T-helper 17 cell (primary cell): ENCODE measurements at regions not wholly inside any gene's neighbourhood (a gene's known extent, or its start where the extent isn't known, plus 50 kb on each side); places are given as distances from the start of the nearest gene placed in this dataset.
A peak's percentile ranks its signal among the peaks of the same experiment; 100 is the strongest.
"Not testable (repeated sequence)": the region's sequence is repeated elsewhere in the genome, so short reads cannot be mapped to it uniquely, and the experiment has no call there.

Experiments used
- ATAC-seq: fragments of 150-1000 bp; cut with Tn5 transposase; 2 replicates; pipeline ENCODE4 v1.10.0; 2021; ENCODE audit warnings: mild to moderate bottlenecking, moderate library complexity
- DNase-seq, 3 donors: peaks; one replicate each; pipeline versions ENCODE4 v3.0.0 to v3.0.0-alpha.2; 2020 to 2021
- H3K9me3 ChIP-seq: one replicate; pipeline ENCODE4 v1.7.0; 2013; ENCODE audit warnings: low read length, mild to moderate bottlenecking; ENCODE audit not compliant: control insufficient read depth, poor library complexity, severe bottlenecking
- H3K27ac Mint-ChIP-seq: one replicate; pipeline ENCODE4 v1.8.0; 2022; ENCODE audit warnings: mild to moderate bottlenecking, moderate library complexity, mixed read lengths
- H3K27me3 Mint-ChIP-seq: one replicate; pipeline ENCODE4 v1.8.0; 2022; ENCODE audit warnings: mixed read lengths
- H3K36me3 Mint-ChIP-seq: one replicate; pipeline ENCODE4 v1.8.0; 2022; ENCODE audit warnings: low read depth, mixed read lengths
- H3K4me1 Mint-ChIP-seq: one replicate; pipeline ENCODE4 v1.8.0; 2022; ENCODE audit warnings: mild to moderate bottlenecking, mixed read lengths
- H3K4me3 Mint-ChIP-seq: one replicate; pipeline ENCODE4 v1.8.0; 2022; ENCODE audit warnings: mild to moderate bottlenecking, moderate library complexity, mixed read lengths

DNA sequence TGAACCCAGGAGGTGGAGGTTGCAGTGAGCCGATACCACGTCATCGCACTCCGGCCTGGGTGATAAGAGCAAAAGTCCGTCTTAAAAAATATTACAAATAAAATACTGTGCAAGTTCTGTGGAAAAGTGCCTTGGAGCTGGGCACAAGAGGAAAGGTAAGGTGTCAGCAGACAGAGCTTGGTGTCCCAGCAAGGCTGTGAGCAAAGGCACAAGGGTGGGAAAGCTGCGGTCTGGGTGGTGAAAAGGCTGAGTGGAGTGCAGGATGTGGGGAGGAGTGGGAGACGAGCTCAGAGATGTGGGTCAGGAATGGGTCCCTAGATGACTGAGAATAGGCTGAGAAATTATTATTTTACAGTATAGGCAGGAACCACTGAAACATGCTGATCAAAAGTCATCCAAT, 150.6 kb downstream of the RHOU start:
- Mint-ChIP-seq H3K36me3 (no peaks in the 10 kb centered on the region), H3K27me3 (peaks cover 4% of the 10 kb centered on the region), H3K4me1 (peaks cover 16% of the 10 kb centered on the region), H3K27ac (no peak overlapping the region), H3K4me3 (no peak overlapping the region)
- H3K9me3 ChIP-seq, result no peaks in the 10 kb centered on the region
- DNase-seq, result no peak
- no peak for ATAC-seq

DNA sequence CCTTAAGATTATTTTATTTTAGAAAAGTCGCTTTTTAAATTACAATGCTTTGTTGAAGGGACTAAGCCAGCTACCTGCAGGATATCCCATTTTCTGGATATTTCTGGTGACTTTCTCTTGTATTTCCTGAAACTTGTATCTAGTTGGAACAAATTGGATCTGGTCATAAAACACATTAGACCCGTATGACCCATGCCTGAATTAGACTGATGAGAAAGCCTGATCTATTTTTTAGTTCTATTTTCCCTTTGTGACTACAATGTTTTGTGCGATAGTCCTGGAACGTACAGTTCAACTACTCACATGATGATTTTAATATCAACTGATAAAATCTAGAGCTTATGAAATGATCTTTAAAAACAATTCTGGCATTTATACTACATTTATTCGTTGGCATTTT, 151.8 kb downstream of the RHOU start:
- Mint-ChIP-seq H3K36me3 (no peaks in the 10 kb centered on the region), H3K27me3 (peaks cover 4% of the 10 kb centered on the region), H3K27ac (no peak overlapping the region), H3K4me3 (no peak overlapping the region), H3K4me1 (peaks cover 19% of the 10 kb centered on the region)
- no peaks in the 10 kb centered on the region for H3K9me3 ChIP-seq
- ATAC-seq, result no peak
- no peak for DNase-seq

DNA sequence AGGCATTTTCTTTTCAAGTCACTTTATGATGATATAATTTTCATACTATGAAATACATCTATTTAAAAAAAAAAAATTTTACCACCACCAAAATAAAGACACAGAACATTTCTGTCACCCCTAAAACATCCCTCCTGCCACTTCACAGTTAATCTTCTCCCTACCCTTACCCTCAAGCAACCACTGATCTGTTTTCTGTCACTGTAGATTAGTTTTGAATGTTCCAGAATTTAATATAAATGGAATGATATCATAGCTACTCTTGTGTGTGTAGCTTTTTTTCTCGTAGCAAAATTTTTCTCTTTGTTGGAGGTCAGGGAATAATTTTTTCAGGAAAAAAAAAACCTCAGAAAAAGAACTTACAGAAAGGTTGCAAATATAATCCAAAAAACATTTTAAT, 152.7 kb downstream of the RHOU start:
- H3K27me3 Mint-ChIP-seq, result no peaks in the 10 kb centered on the region
- ATAC-seq, result no peak
- peaks cover 19% of the 10 kb centered on the region for H3K4me1 Mint-ChIP-seq
- H3K4me3 Mint-ChIP-seq, result no peak overlapping the region
- DNase-seq, result no peak
- no peak overlapping the region for H3K27ac Mint-ChIP-seq
- H3K9me3 ChIP-seq, result no peaks in the 10 kb centered on the region
- H3K36me3 Mint-ChIP-seq, result no peaks in the 10 kb centered on the region

DNA sequence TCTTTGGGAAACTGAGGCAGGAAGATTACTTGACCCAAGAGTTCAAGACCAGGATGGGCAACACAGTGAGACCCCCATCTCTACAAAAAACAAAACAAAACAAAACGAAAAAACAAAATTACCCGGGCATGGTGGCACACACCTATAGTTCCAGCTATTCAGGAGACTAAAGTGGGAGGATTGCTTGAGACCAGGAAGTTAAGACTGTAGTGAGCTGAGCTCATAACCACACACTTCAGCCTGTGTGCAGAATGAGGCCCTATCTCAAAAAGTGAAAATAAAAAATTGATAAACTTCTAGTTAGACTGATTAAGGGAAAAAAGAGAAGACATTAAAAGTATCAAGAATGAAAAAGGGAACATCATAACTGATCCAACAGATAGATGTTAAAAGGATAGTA, 154.0 kb downstream of the RHOU start:
- Mint-ChIP-seq H3K4me1 (peaks cover 19% of the 10 kb centered on the region), H3K27me3 (peaks cover under 1% of the 10 kb centered on the region), H3K36me3 (no peaks in the 10 kb centered on the region), H3K4me3 (no peak overlapping the region), H3K27ac (no peak overlapping the region)
- no peak for DNase-seq
- no peaks in the 10 kb centered on the region for H3K9me3 ChIP-seq
- no peak for ATAC-seq

DNA sequence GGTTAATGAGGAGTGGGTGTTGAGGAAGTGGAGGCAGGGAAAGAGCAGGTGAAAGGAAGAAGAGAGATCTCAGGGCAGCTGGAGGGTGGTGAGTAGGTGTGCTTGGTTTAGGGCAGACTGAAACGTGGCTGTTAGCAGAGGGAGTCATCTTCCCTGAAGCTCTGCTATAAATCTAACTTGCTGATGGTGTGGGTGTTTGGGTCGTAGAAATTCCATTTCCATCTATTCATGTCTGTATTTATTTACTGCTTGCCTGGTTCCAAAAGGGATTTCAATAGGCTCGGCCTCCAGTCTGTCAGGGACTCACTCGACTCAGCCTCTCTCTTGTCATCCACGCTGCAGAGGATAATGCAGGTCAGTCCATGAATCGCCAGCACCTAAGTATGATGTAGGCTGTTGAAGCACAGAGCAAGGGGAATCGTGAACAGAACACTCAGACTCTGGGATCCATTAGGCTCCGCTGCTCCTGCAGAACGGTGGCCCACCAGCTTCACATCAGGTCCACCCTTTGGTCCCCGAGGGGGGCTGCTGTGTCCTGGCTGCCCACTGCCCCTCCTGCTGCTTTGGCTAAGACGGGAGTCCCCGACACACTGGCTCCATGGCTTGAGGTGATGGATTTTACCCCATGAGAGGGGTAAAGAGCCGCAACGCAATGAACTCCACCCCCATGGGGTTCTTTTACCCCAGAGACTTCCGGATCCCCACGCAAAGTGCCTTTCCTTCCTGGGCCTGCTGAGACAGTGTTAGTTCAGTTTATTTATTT, 156.2 kb downstream of the RHOU start:
- peaks cover 15% of the 10 kb centered on the region for H3K4me1 Mint-ChIP-seq
- H3K27me3 Mint-ChIP-seq, result peaks cover 4% of the 10 kb centered on the region
- DNase-seq (no peak), ATAC-seq (no peak)
- H3K9me3 ChIP-seq, result no peaks in the 10 kb centered on the region
- H3K27ac Mint-ChIP-seq, result no peak overlapping the region
- H3K4me3 Mint-ChIP-seq, result no peak overlapping the region
- no peaks in the 10 kb centered on the region for H3K36me3 Mint-ChIP-seq

GRCh38 chr1:228892200-228892599, 156.9 kb downstream of the RHOU start:
- peaks cover 15% of the 10 kb centered on the region for H3K4me1 Mint-ChIP-seq
- DNase-seq, H3K36me3 Mint-ChIP-seq, H3K27ac Mint-ChIP-seq, H3K27me3 Mint-ChIP-seq, H3K4me3 Mint-ChIP-seq, H3K9me3 ChIP-seq, ATAC-seq: not testable (repeated sequence)

- Mint-ChIP-seq H3K4me3 (no peak overlapping the region), H3K4me1 (peaks cover 11% of the 10 kb centered on the region), H3K36me3 (no peaks in the 10 kb centered on the region), H3K27me3 (peaks cover 4% of the 10 kb centered on the region), H3K27ac (no peak overlapping the region)
- ATAC-seq (no peak), DNase-seq (no peak)
- no peaks in the 10 kb centered on the region for H3K9me3 ChIP-seq
Observed at GRCh38 chr1:228894442-228894989, 159.2 kb downstream of the RHOU start.

DNA sequence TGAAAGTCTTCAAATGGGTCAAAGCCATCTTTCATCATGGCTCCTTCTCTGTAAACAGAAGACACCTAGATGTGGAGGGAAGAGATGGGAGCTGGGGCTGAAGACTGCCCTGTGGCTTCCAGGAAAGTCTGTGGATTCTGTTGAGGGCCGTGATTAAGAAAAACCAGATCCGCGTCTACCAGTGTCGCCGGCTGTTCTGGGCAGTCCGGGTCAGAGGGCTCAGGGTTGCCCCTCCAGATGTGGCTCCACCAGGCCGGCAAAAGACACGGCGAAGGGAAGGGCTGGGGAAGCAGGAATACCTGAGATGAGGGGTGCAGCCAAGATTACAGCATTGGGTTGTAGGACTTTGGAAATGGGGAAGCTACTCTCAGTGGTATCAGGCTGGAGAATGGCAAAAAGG, 162.6 kb downstream of the RHOU start:
- DNase-seq (no peak), ATAC-seq (no peak)
- H3K4me1 Mint-ChIP-seq, result peaks cover 2% of the 10 kb centered on the region
- H3K36me3 Mint-ChIP-seq, result no peaks in the 10 kb centered on the region
- H3K4me3 Mint-ChIP-seq, result no peak overlapping the region
- no peak overlapping the region for H3K27ac Mint-ChIP-seq
- no peaks in the 10 kb centered on the region for H3K9me3 ChIP-seq
- peaks cover 4% of the 10 kb centered on the region for H3K27me3 Mint-ChIP-seq

- DNase-seq (no peak), ATAC-seq (no peak)
- Mint-ChIP-seq H3K36me3 (no peaks in the 10 kb centered on the region), H3K27ac (no peak overlapping the region), H3K27me3 (peaks cover 4% of the 10 kb centered on the region), H3K4me1 (peaks cover 2% of the 10 kb centered on the region), H3K4me3 (no peak overlapping the region)
- H3K9me3 ChIP-seq, result no peaks in the 10 kb centered on the region
Observed at GRCh38 chr1:228898582-228898992, 163.3 kb downstream of the RHOU start.

GRCh38 chr1:228899421-228899956, 164.2 kb downstream of the RHOU start:
- no peaks in the 10 kb centered on the region for H3K36me3 Mint-ChIP-seq
- no peaks in the 10 kb centered on the region for H3K9me3 ChIP-seq
- H3K27me3 Mint-ChIP-seq, result peaks cover 2% of the 10 kb centered on the region
- H3K4me1 Mint-ChIP-seq, result peaks cover 2% of the 10 kb centered on the region
- no peak overlapping the region for H3K4me3 Mint-ChIP-seq
- peak overlapping the region; percentile 47 for H3K27ac Mint-ChIP-seq
- DNase-seq, result no peak
- ATAC-seq, result no peak

DNA sequence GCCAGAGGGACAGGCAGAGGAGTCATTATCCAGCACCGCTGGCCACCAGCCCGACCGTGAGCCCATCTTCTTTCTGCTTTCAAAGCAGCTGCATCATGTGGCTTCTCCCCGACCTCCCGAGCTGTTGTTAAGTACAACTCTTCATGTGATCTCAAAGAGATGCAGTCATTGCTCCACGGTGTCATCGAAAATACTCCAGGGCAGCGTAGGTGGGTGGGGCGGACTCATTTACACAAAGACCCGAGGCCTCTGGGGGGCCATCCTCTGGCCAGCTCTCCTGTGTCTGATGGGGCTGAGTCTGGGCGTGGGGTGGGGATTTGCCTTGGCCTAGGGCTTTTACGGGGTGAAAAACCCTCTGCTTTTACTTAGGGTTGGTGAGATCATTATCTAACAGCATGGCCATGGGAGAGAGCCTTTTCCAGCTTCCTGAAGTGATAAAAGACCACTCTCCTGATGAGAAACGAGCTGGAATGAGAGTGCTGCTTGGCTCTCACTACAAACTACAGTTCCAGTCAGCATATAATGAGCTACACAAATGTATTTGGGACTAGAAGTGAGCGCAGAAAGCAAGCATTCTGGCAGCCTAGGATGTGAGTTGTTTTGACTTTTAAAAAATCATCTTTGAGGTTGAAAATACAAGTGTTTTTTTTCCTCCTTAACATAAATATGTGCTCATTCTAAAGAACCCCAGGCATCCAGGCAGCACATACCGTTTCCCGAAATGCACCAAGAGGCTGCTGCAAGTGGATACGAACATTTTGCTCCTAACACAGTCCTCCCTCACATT, 165.0 kb downstream of the RHOU start:
- H3K4me3 Mint-ChIP-seq, result no peak overlapping the region
- no peaks in the 10 kb centered on the region for H3K36me3 Mint-ChIP-seq
- peak overlapping the region; percentile 47 for H3K27ac Mint-ChIP-seq
- DNase-seq, result no peak
- H3K9me3 ChIP-seq, result no peaks in the 10 kb centered on the region
- peaks cover 5% of the 10 kb centered on the region for H3K4me1 Mint-ChIP-seq
- no peaks in the 10 kb centered on the region for H3K27me3 Mint-ChIP-seq
- ATAC-seq, result no peak

- no peak overlapping the region for H3K4me3 Mint-ChIP-seq
- H3K27me3 Mint-ChIP-seq, result no peaks in the 10 kb centered on the region
- DNase-seq (no peak), ATAC-seq (no peak)
- H3K27ac Mint-ChIP-seq, result no peak overlapping the region
- H3K4me1 Mint-ChIP-seq, result peaks cover 5% of the 10 kb centered on the region
- H3K36me3 Mint-ChIP-seq, result no peaks in the 10 kb centered on the region
- no peaks in the 10 kb centered on the region for H3K9me3 ChIP-seq
Observed at GRCh38 chr1:228900886-228901392, 165.7 kb downstream of the RHOU start.

DNA sequence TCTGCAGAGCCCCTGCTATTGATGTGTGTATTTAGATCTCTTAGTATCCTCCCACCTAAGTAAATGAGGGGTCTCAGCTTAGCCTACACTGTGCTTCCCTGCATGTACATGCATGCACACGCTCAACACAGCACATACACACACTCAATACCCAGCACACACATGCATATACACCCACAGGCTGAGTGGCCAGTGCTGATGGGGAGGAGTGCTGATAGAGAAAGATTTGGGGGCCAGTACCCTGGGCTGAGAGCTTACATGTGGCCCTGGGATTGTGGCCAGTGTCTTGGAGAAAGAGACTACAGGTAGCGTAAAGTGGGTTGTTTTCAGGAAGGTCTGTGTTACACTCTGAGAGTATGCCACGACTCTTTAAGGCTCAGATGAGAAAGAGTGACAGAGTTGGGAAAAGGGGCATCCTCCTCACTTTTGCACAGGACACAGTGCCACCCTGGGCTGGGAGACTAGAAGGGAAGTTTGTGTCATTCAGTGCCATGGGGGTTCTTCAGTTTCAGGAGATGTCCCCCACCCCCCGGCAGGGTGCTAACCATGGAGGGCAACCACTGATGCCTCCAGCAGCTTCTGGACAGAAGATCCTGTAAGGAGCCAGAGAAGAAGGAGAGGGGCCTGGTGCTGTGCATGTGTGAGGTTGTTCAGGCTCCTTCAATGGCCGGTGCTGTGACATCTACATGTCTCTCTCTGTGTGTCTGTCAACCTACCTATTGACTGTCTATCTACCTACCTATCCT, 166.8 kb downstream of the RHOU start:
- H3K27me3 Mint-ChIP-seq, result no peaks in the 10 kb centered on the region
- H3K36me3 Mint-ChIP-seq, result no peaks in the 10 kb centered on the region
- ATAC-seq (no peak), DNase-seq (no peak)
- peaks cover 5% of the 10 kb centered on the region for H3K4me1 Mint-ChIP-seq
- H3K4me3 Mint-ChIP-seq, result no peak overlapping the region
- H3K27ac Mint-ChIP-seq, result no peak overlapping the region
- H3K9me3 ChIP-seq, result no peaks in the 10 kb centered on the region
